ENCODE measurements at regions not wholly inside any gene's neighbourhood (a gene's known extent, or its start where the extent isn't known, plus 50 kb on each side); places are given as distances from the start of the nearest gene placed in this dataset.

- Histone ChIP-seq H3K4me1 (ENCODE audit: control insufficient read depth, insufficient read depth, low read depth, low read length) (peaks cover 29% of the 10 kb centered on the region), H4K8ac (ENCODE audit: low read length) (no peak overlapping the region), H3K27ac (ENCODE audit: low read length, poor library complexity, severe bottlenecking) (no peak overlapping the region), H3K4ac (ENCODE audit: low read depth in 1 of 2, low read length in 2 of 2) (no peak overlapping the region), H3K9ac (ENCODE audit: low read length) (no peak overlapping the region), H3K23ac (ENCODE audit: low read length in 2 of 2) (no peak overlapping the region), H2AFZ (ENCODE audit: low read depth, low read length) (no peak overlapping the region), H3K27me3 (ENCODE audit: control insufficient read depth in 1 of 2, insufficient read depth in 1 of 2, low read length in 2 of 2) (peaks cover 0 to 7% of the 10 kb centered on the region in 2 experiments), H2BK15ac (ENCODE audit: low read depth, poor library complexity, severe bottlenecking) (no peak overlapping the region), H3K79me1 (replicated peaks; ENCODE audit: low read length, poor library complexity, severe bottlenecking) (no peaks in the 10 kb centered on the region), H2BK12ac (ENCODE audit: low read length in 2 of 2) (no peak overlapping the region), H3K4me2 (ENCODE audit: low read length, poor library complexity, severe bottlenecking) (no peak overlapping the region), H3K9me3 (ENCODE audit: control insufficient read depth, low read length) (peaks cover 6% of the 10 kb centered on the region), H2BK5ac (ENCODE audit: low read depth, low read length, poor library complexity, severe bottlenecking) (no peak overlapping the region), H3K14ac (ENCODE audit: low read length in 2 of 2) (no peak overlapping the region), H2BK120ac (ENCODE audit: low read depth, low read length) (no peak overlapping the region), H3K4me3 (ENCODE audit: insufficient read depth in 1 of 2, low read depth in 1 of 2, low read length in 2 of 2) (no peak overlapping the region), H4K91ac (ENCODE audit: low read length) (no peak overlapping the region), H3K18ac (ENCODE audit: low read depth in 1 of 2, low read length in 2 of 2) (no peak overlapping the region), H3K36me3 (ENCODE audit: control insufficient read depth in 1 of 2, insufficient read depth in 2 of 2, low read depth in 1 of 2, low read length in 2 of 2) (no peaks in the 10 kb centered on the region), H2AK5ac (ENCODE audit: low read length, severe bottlenecking) (no peak overlapping the region)
- WGBS: 89% methylated on average over 7 of the region's 8 CpGs
- no peak for DNase-seq
Measured at GRCh38 chr4:7128234-7128633, 60.4 kb upstream of the GRPEL1 start.

- H2AK5ac ChIP-seq (ENCODE audit: low read length, severe bottlenecking): no peak overlapping the region
- no peak overlapping the region for H2BK5ac ChIP-seq (ENCODE audit: low read depth, low read length, poor library complexity, severe bottlenecking)
- peaks cover 32% of the 10 kb centered on the region for H3K4me1 ChIP-seq (ENCODE audit: control insufficient read depth, insufficient read depth, low read depth, low read length)
- H2AFZ ChIP-seq (ENCODE audit: low read depth, low read length): no peak overlapping the region
- no peak overlapping the region for H2BK12ac ChIP-seq (ENCODE audit: low read length in 2 of 2)
- H3K4ac ChIP-seq (ENCODE audit: low read depth in 1 of 2, low read length in 2 of 2): no peak overlapping the region
- WGBS: 89% methylated on average over 18 of the region's 18 CpGs
- no peak overlapping the region for H3K23ac ChIP-seq (ENCODE audit: low read length in 2 of 2)
- peaks cover 0 to 11% of the 10 kb centered on the region in 2 experiments for H3K27me3 ChIP-seq (ENCODE audit: control insufficient read depth in 1 of 2, insufficient read depth in 1 of 2, low read length in 2 of 2)
- no peak overlapping the region for H3K4me3 ChIP-seq (ENCODE audit: insufficient read depth in 1 of 2, low read depth in 1 of 2, low read length in 2 of 2)
- H3K4me2 ChIP-seq (ENCODE audit: low read length, poor library complexity, severe bottlenecking): no peak overlapping the region
- no peak overlapping the region for H3K14ac ChIP-seq (ENCODE audit: low read length in 2 of 2)
- no peaks in the 10 kb centered on the region for H3K36me3 ChIP-seq (ENCODE audit: control insufficient read depth in 1 of 2, insufficient read depth in 2 of 2, low read depth in 1 of 2, low read length in 2 of 2)
- no peak overlapping the region for H2BK120ac ChIP-seq (ENCODE audit: low read depth, low read length)
- H3K9me3 ChIP-seq (ENCODE audit: control insufficient read depth, low read length): peaks cover 2% of the 10 kb centered on the region
- no peak overlapping the region for H4K8ac ChIP-seq (ENCODE audit: low read length)
- no peak overlapping the region for H3K18ac ChIP-seq (ENCODE audit: low read depth in 1 of 2, low read length in 2 of 2)
- H2BK15ac ChIP-seq (ENCODE audit: low read depth, poor library complexity, severe bottlenecking): no peak overlapping the region
- no peaks in the 10 kb centered on the region for H3K79me1 ChIP-seq (replicated peaks; ENCODE audit: low read length, poor library complexity, severe bottlenecking)
- H4K91ac ChIP-seq (ENCODE audit: low read length): no peak overlapping the region
- H3K9ac ChIP-seq (ENCODE audit: low read length): no peak overlapping the region
- H3K27ac ChIP-seq (ENCODE audit: low read length, poor library complexity, severe bottlenecking): no peak overlapping the region
- no peak for DNase-seq
Measured at GRCh38 chr4:7127576-7127975, 59.7 kb upstream of the GRPEL1 start.

GRCh38 chr4:7126981-7127380 lies 59.1 kb upstream of the GRPEL1 start:
- Histone ChIP-seq H3K23ac (ENCODE audit: low read length in 2 of 2) (no peak overlapping the region), H3K4me3 (ENCODE audit: insufficient read depth in 1 of 2, low read depth in 1 of 2, low read length in 2 of 2) (peak overlapping the region in 1 of 2 experiments; percentile 2), H2BK120ac (ENCODE audit: low read depth, low read length) (no peak overlapping the region), H3K36me3 (ENCODE audit: control insufficient read depth in 1 of 2, insufficient read depth in 2 of 2, low read depth in 1 of 2, low read length in 2 of 2) (no peaks in the 10 kb centered on the region), H3K4me2 (ENCODE audit: low read length, poor library complexity, severe bottlenecking) (no peak overlapping the region), H4K91ac (ENCODE audit: low read length) (no peak overlapping the region), H3K27ac (ENCODE audit: low read length, poor library complexity, severe bottlenecking) (no peak overlapping the region), H2BK15ac (ENCODE audit: low read depth, poor library complexity, severe bottlenecking) (no peak overlapping the region), H4K8ac (ENCODE audit: low read length) (no peak overlapping the region), H3K4ac (ENCODE audit: low read depth in 1 of 2, low read length in 2 of 2) (no peak overlapping the region), H3K9ac (ENCODE audit: low read length) (no peak overlapping the region), H2AFZ (ENCODE audit: low read depth, low read length) (no peak overlapping the region), H2AK5ac (ENCODE audit: low read length, severe bottlenecking) (peak overlapping the region; percentile 20), H3K79me1 (replicated peaks; ENCODE audit: low read length, poor library complexity, severe bottlenecking) (no peaks in the 10 kb centered on the region), H3K9me3 (ENCODE audit: control insufficient read depth, low read length) (no peaks in the 10 kb centered on the region), H3K27me3 (ENCODE audit: control insufficient read depth in 1 of 2, insufficient read depth in 1 of 2, low read length in 2 of 2) (peaks cover 0 to 15% of the 10 kb centered on the region in 2 experiments), H2BK5ac (ENCODE audit: low read depth, low read length, poor library complexity, severe bottlenecking) (no peak overlapping the region), H3K18ac (ENCODE audit: low read depth in 1 of 2, low read length in 2 of 2) (no peak overlapping the region), H3K4me1 (ENCODE audit: control insufficient read depth, insufficient read depth, low read depth, low read length) (peaks cover 35% of the 10 kb centered on the region), H2BK12ac (ENCODE audit: low read length in 2 of 2) (no peak overlapping the region), H3K14ac (ENCODE audit: low read length in 2 of 2) (no peak overlapping the region)
- DNase-seq: no peak
- WGBS: 90% methylated on average over 8 of the region's 8 CpGs

GRCh38 chr4:7124689-7125442 lies 57.0 kb upstream of the GRPEL1 start:
- WGBS: 78% methylated on average over 22 of the region's 22 CpGs
- peak overlapping the region in 1 of 2 experiments; percentile 18 for H3K18ac ChIP-seq (ENCODE audit: low read depth in 1 of 2, low read length in 2 of 2)
- no peaks in the 10 kb centered on the region for H3K9me3 ChIP-seq (ENCODE audit: control insufficient read depth, low read length)
- peak overlapping the region; percentile 62 for H3K27ac ChIP-seq (ENCODE audit: low read length, poor library complexity, severe bottlenecking)
- no peak overlapping the region for H2BK5ac ChIP-seq (ENCODE audit: low read depth, low read length, poor library complexity, severe bottlenecking)
- H3K4me1 ChIP-seq (ENCODE audit: control insufficient read depth, insufficient read depth, low read depth, low read length): peaks cover 32% of the 10 kb centered on the region
- peak overlapping the region in 1 of 2 experiments; percentile 30 for H3K14ac ChIP-seq (ENCODE audit: low read length in 2 of 2)
- no peak overlapping the region for H3K23ac ChIP-seq (ENCODE audit: low read length in 2 of 2)
- DNase-seq: peak; percentile 81
- H2BK15ac ChIP-seq (ENCODE audit: low read depth, poor library complexity, severe bottlenecking): peak overlapping the region; percentile 33
- peak overlapping the region in 1 of 2 experiments; percentile 30 for H2BK12ac ChIP-seq (ENCODE audit: low read length in 2 of 2)
- no peak overlapping the region for H2AFZ ChIP-seq (ENCODE audit: low read depth, low read length)
- H3K79me1 ChIP-seq (replicated peaks; ENCODE audit: low read length, poor library complexity, severe bottlenecking): no peaks in the 10 kb centered on the region
- H3K4ac ChIP-seq (ENCODE audit: low read depth in 1 of 2, low read length in 2 of 2): no peak overlapping the region
- H4K91ac ChIP-seq (ENCODE audit: low read length): no peak overlapping the region
- H3K27me3 ChIP-seq (ENCODE audit: control insufficient read depth in 1 of 2, insufficient read depth in 1 of 2, low read length in 2 of 2): peaks cover 10 to 19% of the 10 kb centered on the region in 2 experiments
- no peak overlapping the region for H2AK5ac ChIP-seq (ENCODE audit: low read length, severe bottlenecking)
- peak overlapping the region in 1 of 2 experiments; percentile 4 for H3K4me3 ChIP-seq (ENCODE audit: insufficient read depth in 1 of 2, low read depth in 1 of 2, low read length in 2 of 2)
- H3K4me2 ChIP-seq (ENCODE audit: low read length, poor library complexity, severe bottlenecking): no peak overlapping the region
- no peak overlapping the region for H4K8ac ChIP-seq (ENCODE audit: low read length)
- H3K9ac ChIP-seq (ENCODE audit: low read length): peak overlapping the region; percentile 67
- no peaks in the 10 kb centered on the region for H3K36me3 ChIP-seq (ENCODE audit: control insufficient read depth in 1 of 2, insufficient read depth in 2 of 2, low read depth in 1 of 2, low read length in 2 of 2)
- H2BK120ac ChIP-seq (ENCODE audit: low read depth, low read length): no peak overlapping the region

Data from mesenchymal stem cell (in vitro differentiated cells and primary cell).